HUES48 (cell line): ENCODE measurements at regions not wholly inside any gene's neighbourhood (a gene's known extent, or its start where the extent isn't known, plus 50 kb on each side); places are given as distances from the start of the nearest gene placed in this dataset.

Experiments used
- H3K27ac ChIP-seq: one replicate; pipeline ENCODE4 v1.7.0; 2013; ENCODE audit warnings: low read depth, low read length, inconsistent platforms
- H3K27me3 ChIP-seq: 2 replicates; pipeline ENCODE4 v1.6.1; 2013; ENCODE audit warnings: mild to moderate bottlenecking, low read length; ENCODE audit not compliant: control insufficient read depth, insufficient read depth
- H3K36me3 ChIP-seq: 2 replicates; pipeline ENCODE4 v1.6.1; 2013; ENCODE audit warnings: low read length; ENCODE audit not compliant: control insufficient read depth, insufficient read depth
- H3K4me1 ChIP-seq: 2 replicates; pipeline ENCODE4 v1.6.1; 2013; ENCODE audit warnings: mild to moderate bottlenecking, low read length; ENCODE audit not compliant: control insufficient read depth, insufficient read depth
- H3K4me3 ChIP-seq: 2 replicates; pipeline ENCODE4 v1.5.1; 2013; ENCODE audit warnings: mild to moderate bottlenecking, low read depth, low read length
- H3K9ac ChIP-seq: 2 replicates; pipeline ENCODE4 v1.6.1; 2013; ENCODE audit warnings: mild to moderate bottlenecking, low read depth, low read length, moderate library complexity
- H3K9me3 ChIP-seq: 2 replicates; pipeline ENCODE4 v1.6.1; 2013; ENCODE audit warnings: low read length; ENCODE audit not compliant: control insufficient read depth, insufficient read depth

DNA sequence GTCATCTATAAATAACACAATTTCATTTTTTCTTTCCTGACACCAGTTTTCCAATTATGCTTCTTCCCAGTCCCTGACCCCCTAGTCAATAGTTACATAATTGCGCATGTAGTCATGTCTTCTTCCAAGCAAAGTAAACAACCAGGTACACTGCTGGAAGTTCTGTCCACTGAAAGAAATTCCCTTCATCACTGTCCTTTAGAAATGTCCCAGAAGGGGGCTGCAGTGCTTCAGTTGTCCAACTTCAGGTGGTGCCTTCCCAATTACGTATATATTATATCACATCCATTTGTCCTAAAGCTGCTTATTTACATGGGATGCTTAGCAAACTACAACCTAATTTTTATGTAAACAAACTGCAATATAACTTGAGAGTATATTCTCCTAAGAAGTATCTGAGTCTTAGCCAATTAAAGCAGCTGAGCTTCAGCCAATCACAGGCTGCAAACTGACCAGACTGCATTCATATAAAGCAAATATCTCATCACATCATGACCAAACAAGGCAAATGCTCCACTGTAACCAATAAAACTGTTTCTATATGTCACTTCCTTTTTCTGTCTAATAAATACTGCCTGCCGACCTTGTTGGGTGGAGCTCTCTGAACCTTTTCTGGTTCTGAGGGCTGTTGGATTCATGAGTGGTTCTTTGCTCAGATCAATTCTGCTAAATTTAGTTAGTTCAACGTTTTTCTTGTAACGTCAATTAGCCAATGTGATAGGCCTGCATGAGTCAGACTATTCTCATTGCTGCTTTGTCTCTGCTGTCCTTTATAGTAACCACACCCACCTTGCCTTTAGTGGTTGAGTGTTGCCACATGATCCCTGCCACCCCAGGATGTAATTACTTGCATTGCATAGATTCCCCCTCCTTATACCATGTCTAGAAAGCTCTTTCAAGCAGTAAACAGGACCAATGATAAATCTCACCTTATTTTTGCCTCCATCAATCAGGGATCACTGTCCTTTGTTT lies 239.3 kb downstream of the ALG10B start:
- Histone ChIP-seq H3K4me1 (no peaks in the 10 kb centered on the region), H3K27ac (no peak overlapping the region), H3K9me3 (no peaks in the 10 kb centered on the region), H3K27me3 (no peaks in the 10 kb centered on the region), H3K4me3 (no peak overlapping the region), H3K36me3 (no peaks in the 10 kb centered on the region), H3K9ac (no peak overlapping the region)

DNA sequence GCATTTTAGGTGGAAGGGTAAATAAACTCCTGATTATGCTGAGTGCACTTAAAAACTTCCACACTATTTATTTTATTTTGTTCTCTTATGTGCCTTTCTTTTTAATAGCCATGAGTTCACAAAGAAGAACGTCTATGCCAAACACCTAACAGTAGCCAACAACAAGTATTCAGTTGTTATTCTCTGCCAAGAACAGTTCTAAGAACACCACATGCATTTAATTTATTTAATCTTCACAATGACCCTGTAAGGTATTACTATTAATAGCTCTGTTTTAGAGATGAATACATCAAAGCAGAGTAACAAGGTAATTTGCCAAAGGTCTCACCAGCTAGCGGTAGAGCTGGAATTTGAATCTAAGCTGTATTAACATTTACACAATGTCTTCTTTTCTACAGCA lies 240.1 kb downstream of the ALG10B start:
- Histone ChIP-seq H3K4me3 (no peak overlapping the region), H3K4me1 (no peaks in the 10 kb centered on the region), H3K9ac (no peak overlapping the region), H3K9me3 (no peaks in the 10 kb centered on the region), H3K36me3 (no peaks in the 10 kb centered on the region), H3K27me3 (no peaks in the 10 kb centered on the region), H3K27ac (no peak overlapping the region)

DNA sequence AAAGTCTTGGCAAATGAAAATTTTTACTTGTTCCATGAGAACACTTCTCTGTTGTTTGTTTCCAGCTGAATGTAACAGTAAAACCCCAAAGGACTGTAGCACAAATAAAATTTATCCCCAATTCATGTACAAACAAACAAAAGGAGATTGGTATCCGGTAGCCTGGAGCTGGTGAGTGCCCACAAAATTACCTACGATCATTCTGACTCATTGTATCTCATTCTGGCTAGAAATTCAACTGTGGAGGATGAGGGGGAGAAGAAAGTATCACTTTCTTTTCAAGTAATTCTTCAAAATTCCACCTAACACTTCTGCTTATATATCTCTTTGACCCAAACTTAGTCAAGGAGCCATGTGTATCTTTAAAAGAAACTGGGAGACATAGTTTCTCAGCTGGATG lies 268.5 kb downstream of the ALG10B start:
- H3K4me3 ChIP-seq, result no peak overlapping the region
- H3K36me3 ChIP-seq, result no peaks in the 10 kb centered on the region
- no peak overlapping the region for H3K27ac ChIP-seq
- no peaks in the 10 kb centered on the region for H3K27me3 ChIP-seq
- no peaks in the 10 kb centered on the region for H3K4me1 ChIP-seq
- no peaks in the 10 kb centered on the region for H3K9me3 ChIP-seq
- no peak overlapping the region for H3K9ac ChIP-seq

DNA sequence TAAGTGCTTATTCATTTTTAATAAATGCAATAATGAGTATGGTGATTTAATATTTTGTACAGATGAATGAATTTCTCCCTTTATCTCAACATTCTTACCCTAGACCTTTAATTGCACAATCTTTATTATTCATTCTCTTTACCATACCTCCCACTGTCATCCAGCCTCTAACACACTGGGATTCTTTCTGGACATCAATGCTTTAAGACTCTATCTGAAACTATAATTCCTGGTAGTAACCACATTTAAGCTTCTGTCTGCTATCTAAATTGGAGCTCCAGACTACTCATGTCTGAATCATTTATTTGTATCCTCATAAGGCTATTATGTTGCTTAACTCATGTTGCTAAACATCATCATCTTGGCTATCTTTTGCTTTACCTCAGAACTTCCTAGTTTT lies 270.2 kb downstream of the ALG10B start:
- H3K27ac ChIP-seq, result no peak overlapping the region
- no peaks in the 10 kb centered on the region for H3K36me3 ChIP-seq
- no peaks in the 10 kb centered on the region for H3K4me1 ChIP-seq
- H3K9me3 ChIP-seq, result no peaks in the 10 kb centered on the region
- H3K27me3 ChIP-seq, result no peaks in the 10 kb centered on the region
- no peak overlapping the region for H3K4me3 ChIP-seq
- no peak overlapping the region for H3K9ac ChIP-seq

DNA sequence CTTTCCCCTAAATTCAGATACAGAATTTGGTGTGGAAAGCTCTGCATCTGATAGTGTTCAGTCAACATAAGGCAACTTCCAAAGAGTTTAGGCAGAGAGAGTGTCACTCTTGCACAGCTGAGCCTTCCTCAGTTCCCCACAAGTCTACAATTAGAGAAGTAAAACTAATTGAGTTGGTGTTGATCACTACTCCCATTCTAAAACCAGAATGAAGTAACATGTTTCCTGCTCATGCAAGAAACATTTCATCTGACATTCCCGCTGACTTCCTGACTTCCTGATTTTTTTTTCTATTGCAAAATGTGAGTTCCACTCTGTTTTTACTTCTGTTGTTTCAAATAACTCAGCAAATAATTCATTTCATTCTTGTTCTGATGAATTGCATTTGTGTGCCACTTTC lies 271.0 kb downstream of the ALG10B start:
- H3K27me3 ChIP-seq, result no peaks in the 10 kb centered on the region
- H3K36me3 ChIP-seq, result no peaks in the 10 kb centered on the region
- H3K4me1 ChIP-seq, result no peaks in the 10 kb centered on the region
- H3K9ac ChIP-seq, result no peak overlapping the region
- H3K27ac ChIP-seq, result no peak overlapping the region
- no peaks in the 10 kb centered on the region for H3K9me3 ChIP-seq
- H3K4me3 ChIP-seq, result no peak overlapping the region

DNA sequence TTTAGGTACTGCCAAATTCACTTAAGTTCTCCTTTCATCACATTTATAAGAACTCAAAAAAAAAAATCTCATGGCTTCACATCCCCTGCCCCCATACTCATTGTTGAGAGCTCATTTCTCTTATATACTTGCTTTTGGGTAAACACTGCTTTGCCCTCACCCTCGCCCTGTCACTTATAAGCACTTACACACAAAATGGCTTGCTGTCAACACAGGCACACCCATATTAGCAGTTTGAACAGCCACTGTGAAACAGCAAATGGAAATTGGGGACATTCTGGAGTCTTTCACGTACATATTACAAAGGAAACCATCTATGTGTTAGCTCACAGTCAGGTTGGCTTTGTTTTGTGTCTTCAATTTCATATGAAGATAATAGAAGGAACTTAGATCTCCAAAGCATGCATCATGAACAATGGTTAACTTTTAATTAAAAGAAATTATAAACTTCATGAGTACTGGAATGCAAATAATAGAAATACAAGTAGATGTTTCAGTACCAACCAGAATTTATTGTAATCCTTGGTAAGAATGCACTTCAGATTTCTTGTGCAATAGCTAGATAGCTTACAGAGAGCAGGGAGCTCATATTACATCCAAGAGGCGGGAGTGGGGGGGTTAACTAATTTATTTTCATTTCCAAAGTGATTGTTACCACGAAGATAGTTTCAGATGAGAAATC lies 272.2 kb downstream of the ALG10B start:
- Histone ChIP-seq H3K9ac (no peak overlapping the region), H3K9me3 (no peaks in the 10 kb centered on the region), H3K36me3 (no peaks in the 10 kb centered on the region), H3K4me1 (no peaks in the 10 kb centered on the region), H3K27ac (no peak overlapping the region), H3K4me3 (no peak overlapping the region), H3K27me3 (no peaks in the 10 kb centered on the region)

DNA sequence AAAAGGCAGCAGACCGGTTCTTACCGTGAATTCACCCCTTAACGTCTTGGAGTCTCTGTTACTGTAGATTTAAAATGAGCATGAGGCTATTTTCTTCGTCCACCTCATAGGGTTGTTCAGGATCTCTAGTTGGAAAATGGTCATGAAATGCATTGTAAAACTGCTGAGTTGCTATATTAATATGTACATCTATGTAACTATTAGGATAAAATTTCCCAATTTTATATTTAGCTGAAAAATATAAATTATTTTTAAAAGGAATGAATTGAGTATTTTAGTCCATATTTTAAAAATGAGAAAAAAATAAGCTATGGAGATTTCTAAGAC lies 272.7 kb downstream of the ALG10B start:
- no peaks in the 10 kb centered on the region for H3K9me3 ChIP-seq
- no peaks in the 10 kb centered on the region for H3K36me3 ChIP-seq
- H3K4me3 ChIP-seq, result no peak overlapping the region
- H3K9ac ChIP-seq, result no peak overlapping the region
- no peak overlapping the region for H3K27ac ChIP-seq
- H3K4me1 ChIP-seq, result no peaks in the 10 kb centered on the region
- no peaks in the 10 kb centered on the region for H3K27me3 ChIP-seq

DNA sequence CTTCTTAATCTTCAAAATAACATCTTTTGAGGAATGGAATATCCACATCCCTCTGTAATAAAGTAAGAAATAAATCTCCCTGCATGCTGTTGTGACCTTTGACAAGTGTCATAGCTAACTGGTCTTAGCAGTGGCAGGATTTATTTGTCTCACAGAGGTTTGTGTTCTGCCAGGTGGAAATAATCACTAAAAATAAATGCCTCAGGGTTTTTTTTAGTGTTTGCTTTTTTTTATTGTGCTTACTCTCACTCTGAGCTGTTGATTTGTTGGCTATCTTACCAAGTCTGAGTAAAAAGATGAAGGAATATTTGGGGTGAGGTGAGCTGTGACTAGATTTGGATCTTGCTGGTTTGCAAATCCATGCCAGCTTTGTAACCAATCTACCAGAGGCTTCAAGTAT lies 285.4 kb downstream of the ALG10B start:
- Histone ChIP-seq H3K4me1 (no peaks in the 10 kb centered on the region), H3K27ac (no peak overlapping the region), H3K36me3 (no peaks in the 10 kb centered on the region)

More for the DNA sequence above, 285.4 kb downstream of the ALG10B start:
- H3K4me3 ChIP-seq, result no peak overlapping the region
- no peak overlapping the region for H3K9ac ChIP-seq
- H3K9me3 ChIP-seq, result peaks cover 5% of the 10 kb centered on the region; the same call in 1 of the 2 replicates
- H3K27me3 ChIP-seq, result no peaks in the 10 kb centered on the region
